Vagina (tissue), 2 donors: ENCODE measurements at regions not wholly inside any gene's neighbourhood (a gene's known extent, or its start where the extent isn't known, plus 50 kb on each side); places are given as distances from the start of the nearest gene placed in this dataset.

Source experiments
- POLR2A ChIP-seq, 2 donors: fragments of 450-650 bp; IDR thresholded peaks; one replicate each; pipeline ENCODE4 v1.6.1; 2017; ENCODE audit warnings: antibody characterized with exemption in 2 of 2, mild to moderate bottlenecking in 2 of 2, moderate library complexity in 2 of 2
- POLR2AphosphoS5 ChIP-seq, 2 donors: sonication (generic); formaldehyde crosslinking; IDR thresholded peaks; one replicate each; pipeline ENCODE4 v1.9.0; 2017; ENCODE audit warnings: antibody characterized with exemption in 2 of 2, mild to moderate bottlenecking in 2 of 2, low read depth in 1 of 2; ENCODE audit not compliant: insufficient read depth in 1 of 2
- TF ChIP-seq, protein P1 (sequence below), 3 experiments: fragments of 450-650 bp in 2 of 3; fragments of 200-600 bp in 1 of 3; sonication (generic) in 1 of 3; IDR thresholded peaks; one replicate each; pipeline ENCODE4 v1.5.1; 2017 to 2019; ENCODE audit warnings: antibody characterized with exemption in 3 of 3, mild to moderate bottlenecking in 2 of 3, moderate library complexity in 2 of 3

DNA sequence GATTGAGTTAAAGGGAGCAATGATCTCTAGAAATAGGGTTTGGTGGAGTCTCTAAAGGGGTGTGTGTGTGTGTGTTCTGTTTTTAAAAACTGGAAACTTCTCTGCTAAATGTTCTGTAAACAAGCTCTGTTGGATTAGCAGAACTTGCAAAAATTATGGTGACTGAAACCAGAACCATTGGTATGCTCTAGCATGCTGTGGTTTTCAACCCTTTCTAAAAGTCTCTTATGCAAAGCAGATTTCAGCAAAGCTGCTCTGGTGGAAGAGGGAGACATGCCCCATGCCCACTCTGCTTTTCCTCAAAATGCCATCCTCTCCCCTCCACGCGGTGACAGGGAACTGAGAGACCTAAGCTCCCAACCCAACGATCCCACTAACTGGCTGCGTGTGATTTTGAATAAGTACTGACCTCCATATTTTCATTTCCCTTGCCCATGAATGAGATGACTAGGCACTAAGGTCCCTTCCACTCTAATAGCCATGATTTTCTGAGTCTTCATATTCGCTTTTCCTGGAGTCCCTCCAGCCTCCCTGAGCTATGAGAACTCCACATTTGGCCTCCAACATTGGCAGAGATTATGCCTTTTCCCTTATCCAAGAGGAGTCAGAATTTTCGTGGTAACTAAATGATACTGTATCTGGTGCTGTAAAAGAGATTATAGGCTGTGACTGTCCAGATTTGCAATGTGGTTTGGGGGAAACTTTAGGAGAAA, 117.3 kb upstream of the PALS2 start:
- TF ChIP-seq, protein P1, sequence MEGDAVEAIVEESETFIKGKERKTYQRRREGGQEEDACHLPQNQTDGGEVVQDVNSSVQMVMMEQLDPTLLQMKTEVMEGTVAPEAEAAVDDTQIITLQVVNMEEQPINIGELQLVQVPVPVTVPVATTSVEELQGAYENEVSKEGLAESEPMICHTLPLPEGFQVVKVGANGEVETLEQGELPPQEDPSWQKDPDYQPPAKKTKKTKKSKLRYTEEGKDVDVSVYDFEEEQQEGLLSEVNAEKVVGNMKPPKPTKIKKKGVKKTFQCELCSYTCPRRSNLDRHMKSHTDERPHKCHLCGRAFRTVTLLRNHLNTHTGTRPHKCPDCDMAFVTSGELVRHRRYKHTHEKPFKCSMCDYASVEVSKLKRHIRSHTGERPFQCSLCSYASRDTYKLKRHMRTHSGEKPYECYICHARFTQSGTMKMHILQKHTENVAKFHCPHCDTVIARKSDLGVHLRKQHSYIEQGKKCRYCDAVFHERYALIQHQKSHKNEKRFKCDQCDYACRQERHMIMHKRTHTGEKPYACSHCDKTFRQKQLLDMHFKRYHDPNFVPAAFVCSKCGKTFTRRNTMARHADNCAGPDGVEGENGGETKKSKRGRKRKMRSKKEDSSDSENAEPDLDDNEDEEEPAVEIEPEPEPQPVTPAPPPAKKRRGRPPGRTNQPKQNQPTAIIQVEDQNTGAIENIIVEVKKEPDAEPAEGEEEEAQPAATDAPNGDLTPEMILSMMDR (IDR thresholded peaks at IDR 0.05), result no peak
- TF ChIP-seq POLR2AphosphoS5 (IDR thresholded peaks at IDR 0.05; ENCODE audit: insufficient read depth in 1 of 2, low read depth in 1 of 2) (no peak), POLR2A (IDR thresholded peaks at IDR 0.05) (no peak)
